H9 (cell line): ENCODE measurements at regions not wholly inside any gene's neighbourhood (a gene's known extent, or its start where the extent isn't known, plus 50 kb on each side); places are given as distances from the start of the nearest gene placed in this dataset.
"Not testable (repeated sequence)": the region's sequence is repeated elsewhere in the genome, so short reads cannot be mapped to it uniquely, and the experiment has no call there.

Experiments used
- DNase-seq: peaks from one replicate; pipeline ENCODE4 v3.0.0-alpha.2; 2017
- H2AFZ ChIP-seq: one replicate; pipeline ENCODE4 v1.6.1; 2013; ENCODE audit warnings: mild to moderate bottlenecking, low read length, control low read depth, moderate library complexity
- H2AK5ac ChIP-seq: 2 replicates; pipeline ENCODE4 v1.6.1; 2013; ENCODE audit warnings: low read length, control low read depth, mixed read lengths; ENCODE audit not compliant: insufficient read length
- H2BK120ac ChIP-seq: one replicate; pipeline ENCODE4 v1.6.1; 2013; ENCODE audit warnings: low read depth, mild to moderate bottlenecking, low read length, control low read depth, inconsistent platforms; ENCODE audit not compliant: poor library complexity, severe bottlenecking
- H2BK12ac ChIP-seq: 2 replicates; pipeline ENCODE4 v1.6.1; 2013; ENCODE audit warnings: low read length, control low read depth, mixed read lengths, low read depth; ENCODE audit not compliant: insufficient read length
- H2BK15ac ChIP-seq: 2 replicates; pipeline ENCODE4 v1.6.1; 2013; ENCODE audit warnings: low read depth, low read length, control low read depth
- H2BK20ac ChIP-seq: one replicate; pipeline ENCODE4 v1.6.1; 2013; ENCODE audit warnings: low read depth, mild to moderate bottlenecking, low read length, control low read depth, inconsistent platforms; ENCODE audit not compliant: poor library complexity, severe bottlenecking
- H2BK5ac ChIP-seq: 2 replicates; pipeline ENCODE4 v1.6.1; 2013; ENCODE audit warnings: low read length, control low read depth, mixed read lengths; ENCODE audit not compliant: insufficient read length
- H3K14ac ChIP-seq: 2 replicates; pipeline ENCODE4 v1.6.1; 2013; ENCODE audit warnings: low read length, control low read depth; ENCODE audit not compliant: insufficient read depth
- H3K18ac ChIP-seq: 2 replicates; pipeline ENCODE4 v1.6.1; 2013; ENCODE audit warnings: low read depth, mild to moderate bottlenecking, mixed read lengths, low read length, control low read depth; ENCODE audit not compliant: insufficient read length
- H3K23ac ChIP-seq: 2 replicates; pipeline ENCODE4 v1.6.1; 2013; ENCODE audit warnings: low read length, control low read depth, mixed read lengths, low read depth; ENCODE audit not compliant: insufficient read length
- H3K23me2 ChIP-seq: 2 replicates; pipeline ENCODE4 v1.6.1; 2013; ENCODE audit warnings: low read depth, mild to moderate bottlenecking, mixed read lengths, low read length, control low read depth; ENCODE audit not compliant: insufficient read length, poor library complexity, severe bottlenecking
- H3K27ac ChIP-seq: 2 replicates; pipeline ENCODE4 v1.5.1; 2013; ENCODE audit warnings: low read length, control low read depth, mixed read lengths, low read depth; ENCODE audit not compliant: insufficient read length
- H3K27me3 ChIP-seq: 2 replicates; pipeline ENCODE4 v1.6.1; 2013; ENCODE audit warnings: low read length, control low read depth, inconsistent platforms; ENCODE audit not compliant: insufficient read depth
- H3K4ac ChIP-seq: 2 replicates; pipeline ENCODE4 v1.6.1; 2013; ENCODE audit warnings: low read depth, mild to moderate bottlenecking, control low read depth, inconsistent platforms, low read length, moderate library complexity
- H3K4me1 ChIP-seq: 2 replicates; pipeline ENCODE4 v1.6.1; 2013; ENCODE audit warnings: low read length, control low read depth, inconsistent platforms; ENCODE audit not compliant: insufficient read depth
- H3K4me2 ChIP-seq: 2 replicates; pipeline ENCODE4 v1.6.1; 2013; ENCODE audit warnings: low read length, control low read depth, mixed read lengths; ENCODE audit not compliant: insufficient read length, insufficient read depth
- H3K56ac ChIP-seq: 2 replicates; pipeline ENCODE4 v1.6.1; 2013; ENCODE audit warnings: low read depth, mild to moderate bottlenecking, mixed read lengths, low read length, control low read depth; ENCODE audit not compliant: insufficient read length
- H3K79me1 ChIP-seq: 2 replicates; pipeline ENCODE4 v1.6.1; 2013; ENCODE audit warnings: low read depth, mild to moderate bottlenecking, moderate library complexity, low read length, control low read depth, inconsistent platforms; ENCODE audit not compliant: insufficient read depth, poor library complexity, severe bottlenecking
- H3K79me2 ChIP-seq: 2 replicates; pipeline ENCODE4 v1.6.1; 2013; ENCODE audit warnings: low read length, control low read depth, inconsistent platforms; ENCODE audit not compliant: insufficient read depth
- H3K9ac ChIP-seq: 2 replicates; pipeline ENCODE4 v1.6.1; 2013; ENCODE audit warnings: low read length, control low read depth, mixed read lengths; ENCODE audit not compliant: insufficient read length; ENCODE audit errors: extremely low read depth
- H3K9me3 ChIP-seq: one replicate; pipeline ENCODE4 v1.6.1; 2013; ENCODE audit warnings: low read depth, low read length, inconsistent platforms; ENCODE audit not compliant: control insufficient read depth
- H3T11ph ChIP-seq: one replicate; pipeline ENCODE4 v1.6.1; 2013; ENCODE audit warnings: mild to moderate bottlenecking, low read length, control low read depth, inconsistent platforms
- H4K20me1 ChIP-seq: one replicate; pipeline ENCODE4 v1.6.1; 2013; ENCODE audit not compliant: control insufficient read depth, insufficient read length, insufficient read depth
- H4K5ac ChIP-seq: 2 replicates; pipeline ENCODE4 v1.6.1; 2013; ENCODE audit warnings: low read depth, mild to moderate bottlenecking, mixed read lengths, low read length, control low read depth; ENCODE audit not compliant: insufficient read length
- H4K8ac ChIP-seq: replicated peaks from 2 replicates; pipeline ENCODE4 v1.6.1; 2013; ENCODE audit warnings: low read length, control low read depth, mixed read lengths, low read depth; ENCODE audit not compliant: insufficient read length
- H4K91ac ChIP-seq: 2 replicates; pipeline ENCODE4 v1.6.1; 2013; ENCODE audit warnings: low read depth, mild to moderate bottlenecking, moderate library complexity, mixed read lengths, low read length, control low read depth; ENCODE audit not compliant: insufficient read length
- H3K27ac Mint-ChIP-seq, 3 experiments: 2 replicates in 2 of 3; 3 replicates in 1 of 3; pipeline ENCODE4 v1.8.0; 2020 to 2021; ENCODE audit warnings: mixed read lengths in 3 of 3, mild to moderate bottlenecking in 1 of 3, moderate library complexity in 1 of 3
- H3K27me3 Mint-ChIP-seq: 2 replicates; pipeline ENCODE4 v1.8.0; 2021; ENCODE audit warnings: low read depth, mild to moderate bottlenecking, moderate library complexity, mixed read lengths
- H3K36me3 Mint-ChIP-seq, 3 experiments: 2 replicates in 2 of 3; 3 replicates in 1 of 3; pipeline ENCODE4 v1.8.0; 2020 to 2021; ENCODE audit warnings: low read depth in 3 of 3, mixed read lengths in 3 of 3; ENCODE audit not compliant: insufficient read depth in 1 of 3
- H3K4me1 Mint-ChIP-seq, 2 experiments: 2 replicates each; pipeline ENCODE4 v1.8.0; 2020; ENCODE audit warnings: mixed read lengths in 2 of 2
- H3K4me3 Mint-ChIP-seq, 2 experiments: 2 replicates in 1 of 2; 3 replicates in 1 of 2; pipeline ENCODE4 v1.8.0; 2020 to 2021; ENCODE audit warnings: mild to moderate bottlenecking in 2 of 2, mixed read lengths in 2 of 2, moderate library complexity in 1 of 2
- H3K9me3 Mint-ChIP-seq, 2 experiments: 2 replicates in 1 of 2; 3 replicates in 1 of 2; pipeline ENCODE4 v1.8.0; 2020; ENCODE audit warnings: mild to moderate bottlenecking in 2 of 2, mixed read lengths in 2 of 2, moderate library complexity in 1 of 2
- WGBS: extraction: QIAGEN DNeasy Blood & Tissue Kit; methylation state at CpG from one replicate; pipeline ENCODE4 v1.1.7; 2013; ENCODE audit warnings: missing lambda C conversion rate, low lambda C conversion rate, mixed read lengths; ENCODE audit not compliant: insufficient read length; ENCODE audit errors: extremely low coverage; 5-methylcytosine and 5-hydroxymethylcytosine counted together
- TF ChIP-seq, protein P1 (sequence below): fragments of 200-600 bp; sonication (generic); conservative IDR thresholded peaks from 3 replicates; pipeline ENCODE4 v1.8.0; 2021; ENCODE audit warnings: antibody characterized with exemption, mild to moderate bottlenecking

DNA sequence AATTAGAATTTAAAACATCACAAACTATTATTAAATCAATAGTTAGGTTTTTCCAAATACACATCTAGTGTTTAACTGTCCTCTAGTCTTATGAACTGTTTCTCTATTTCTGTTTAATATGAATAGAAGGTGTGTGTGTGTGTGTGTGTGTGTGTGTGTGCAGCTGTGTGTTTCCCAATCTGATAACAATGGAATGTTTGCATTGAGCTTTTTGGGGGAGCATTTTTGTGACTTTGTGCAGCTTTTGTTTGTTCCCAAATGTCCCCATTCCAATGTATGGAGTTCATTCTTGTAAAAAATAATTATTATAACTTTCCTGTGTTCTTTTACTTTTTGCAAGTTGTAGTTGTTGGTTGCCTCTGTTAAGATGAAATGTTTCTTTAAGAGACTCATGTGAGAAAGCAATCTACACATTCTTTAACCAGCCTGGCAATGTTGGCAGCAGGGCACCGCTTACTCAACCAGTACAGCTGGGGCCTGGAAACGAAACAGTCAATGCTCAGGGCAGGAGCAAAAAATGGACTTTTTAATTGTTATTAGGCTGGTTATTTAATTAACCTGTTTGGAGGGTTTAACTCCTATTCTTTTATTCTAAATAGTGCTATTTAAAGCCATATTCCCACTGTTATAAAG is 354.3 kb downstream of the SRGAP2C start:
- Histone ChIP-seq H4K8ac (no peak overlapping the region), H3K14ac (no peak overlapping the region), H3K18ac (no peak overlapping the region), H4K5ac (no peak overlapping the region), H3K23me2 (peaks cover 4% of the 10 kb centered on the region), H3K56ac (no peak overlapping the region), H3K4ac (no peak overlapping the region), H3T11ph (no peak overlapping the region), H3K23ac (no peak overlapping the region), H3K9me3 (no peaks in the 10 kb centered on the region), H3K9ac (no peak overlapping the region), H2BK15ac (no peak overlapping the region), H4K91ac (no peak overlapping the region), H3K27me3 (no peaks in the 10 kb centered on the region), H2BK12ac (no peak overlapping the region), H2BK5ac (no peak overlapping the region), H3K27ac (no peak overlapping the region), H3K4me2 (peak overlapping the region; percentile 25), H2AFZ (no peak overlapping the region), H3K4me1 (no peaks in the 10 kb centered on the region; the same call in 1 of the 2 replicates), H3K79me1 (no peaks in the 10 kb centered on the region), H2BK20ac (no peak overlapping the region), H2AK5ac (no peak overlapping the region), H4K20me1 (no peaks in the 10 kb centered on the region), H3K79me2 (no peaks in the 10 kb centered on the region; the same call in 1 of the 2 replicates), H2BK120ac (no peak overlapping the region)
- H3K4me1 Mint-ChIP-seq: peaks cover 11 to 19% of the 10 kb centered on the region in 2 experiments
- H3K4me3 Mint-ChIP-seq: peak overlapping the region in 1 of 2 experiments; percentile 36; a peak in 2 of 5 replicates
- H3K27me3 Mint-ChIP-seq: no peaks in the 10 kb centered on the region
- no peak overlapping the region for H3K27ac Mint-ChIP-seq
- H3K36me3 Mint-ChIP-seq: peaks cover 2 to 9% (median 6%) of the 10 kb centered on the region in 3 experiments; a peak in 4 of 7 replicates
- no CpG with 5 or more reads among the region's 2 CpGs for WGBS
- no peak for DNase-seq
- 0 out of 5 replicates have a peak, but pooled peaks cover 0 to 2% of the 10 kb centered on the region in 2 experiments for H3K9me3 Mint-ChIP-seq
- TF ChIP-seq, protein P1, sequence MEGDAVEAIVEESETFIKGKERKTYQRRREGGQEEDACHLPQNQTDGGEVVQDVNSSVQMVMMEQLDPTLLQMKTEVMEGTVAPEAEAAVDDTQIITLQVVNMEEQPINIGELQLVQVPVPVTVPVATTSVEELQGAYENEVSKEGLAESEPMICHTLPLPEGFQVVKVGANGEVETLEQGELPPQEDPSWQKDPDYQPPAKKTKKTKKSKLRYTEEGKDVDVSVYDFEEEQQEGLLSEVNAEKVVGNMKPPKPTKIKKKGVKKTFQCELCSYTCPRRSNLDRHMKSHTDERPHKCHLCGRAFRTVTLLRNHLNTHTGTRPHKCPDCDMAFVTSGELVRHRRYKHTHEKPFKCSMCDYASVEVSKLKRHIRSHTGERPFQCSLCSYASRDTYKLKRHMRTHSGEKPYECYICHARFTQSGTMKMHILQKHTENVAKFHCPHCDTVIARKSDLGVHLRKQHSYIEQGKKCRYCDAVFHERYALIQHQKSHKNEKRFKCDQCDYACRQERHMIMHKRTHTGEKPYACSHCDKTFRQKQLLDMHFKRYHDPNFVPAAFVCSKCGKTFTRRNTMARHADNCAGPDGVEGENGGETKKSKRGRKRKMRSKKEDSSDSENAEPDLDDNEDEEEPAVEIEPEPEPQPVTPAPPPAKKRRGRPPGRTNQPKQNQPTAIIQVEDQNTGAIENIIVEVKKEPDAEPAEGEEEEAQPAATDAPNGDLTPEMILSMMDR: no peak

DNA sequence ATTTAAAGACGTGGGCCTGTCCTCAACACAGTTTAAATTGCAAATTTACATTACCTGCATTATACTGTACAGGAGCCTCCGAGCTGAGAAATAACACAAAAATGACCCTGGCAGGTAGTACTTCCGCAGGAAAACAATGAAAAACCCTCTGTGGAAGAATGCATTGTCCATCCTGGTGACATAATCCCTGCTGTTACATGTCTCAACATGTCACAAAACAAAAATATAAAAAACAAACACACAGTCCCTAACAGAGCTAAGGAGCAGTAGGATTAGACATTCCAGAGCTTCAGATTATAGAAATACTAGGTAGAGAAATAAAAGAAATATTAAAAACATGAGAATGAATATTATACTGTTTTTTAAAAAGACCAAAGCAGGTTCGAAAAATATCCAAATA is 359.2 kb downstream of the SRGAP2C start:
- not testable (repeated sequence) for H3K14ac ChIP-seq, H4K8ac ChIP-seq, H2AFZ ChIP-seq, H3K9me3 ChIP-seq, H3K79me1 ChIP-seq, DNase-seq, H3K23ac ChIP-seq, H3K79me2 ChIP-seq, H3K27me3 ChIP-seq, H3K18ac ChIP-seq, H3K27me3 Mint-ChIP-seq, H3K4me2 ChIP-seq, H3K4me1 ChIP-seq, H3K56ac ChIP-seq, H3K23me2 ChIP-seq, H3K4ac ChIP-seq, H3T11ph ChIP-seq, H3K9me3 Mint-ChIP-seq, H4K5ac ChIP-seq, H3K27ac ChIP-seq, H4K91ac ChIP-seq, H3K9ac ChIP-seq, H2BK15ac ChIP-seq, H2BK120ac ChIP-seq, H2BK5ac ChIP-seq, H2BK20ac ChIP-seq, H2BK12ac ChIP-seq, H4K20me1 ChIP-seq, H3K4me3 Mint-ChIP-seq, H3K36me3 Mint-ChIP-seq, H2AK5ac ChIP-seq
- WGBS: no CpG with 5 or more reads among the region's 4 CpGs
- H3K27ac Mint-ChIP-seq: peak overlapping the region in 1 of 3 experiments; percentile 85; a peak in 3 of 7 replicates
- H3K4me1 Mint-ChIP-seq: peaks cover 10 to 15% of the 10 kb centered on the region in 2 experiments
